HepG2 (cell line): ENCODE measurements at regions not wholly inside any gene's neighbourhood (a gene's known extent, or its start where the extent isn't known, plus 50 kb on each side); places are given as distances from the start of the nearest gene placed in this dataset.

ENCODE experiments used
- DPF2 ChIP-seq: sonication (generic); formaldehyde crosslinking; IDR thresholded peaks from 2 replicates; pipeline ENCODE4 v1.4.0; 2020; ENCODE audit warnings: mild to moderate bottlenecking, low read depth, missing genetic modification reagents, borderline replicate concordance
- POLR2A ChIP-seq, 2 experiments: IDR thresholded peaks; 2 replicates each; pipeline ENCODE4 v1.6.1; 2011; ENCODE audit warnings: low read depth in 2 of 2, low read length in 2 of 2, mild to moderate bottlenecking in 1 of 2, moderate library complexity in 1 of 2; ENCODE audit not compliant: insufficient read depth in 1 of 2
- SMAD3 ChIP-seq: sonication (generic); formaldehyde crosslinking; IDR thresholded peaks from 2 replicates; pipeline ENCODE4 v1.4.0; 2020; ENCODE audit warnings: missing genetic modification reagents
- ZFX ChIP-seq: sonication (generic); formaldehyde crosslinking; IDR thresholded peaks from 2 replicates; pipeline ENCODE4 v1.4.0; 2020; ENCODE audit warnings: mild to moderate bottlenecking, low read depth, missing genetic modification reagents, moderate library complexity
- ZFY ChIP-seq: sonication (generic); formaldehyde crosslinking; IDR thresholded peaks from 2 replicates; pipeline ENCODE4 v1.4.0; 2020; ENCODE audit warnings: missing genetic modification reagents
- ZNF264 ChIP-seq: sonication (generic); formaldehyde crosslinking; IDR thresholded peaks from 2 replicates; pipeline ENCODE4 v1.4.0; 2020; ENCODE audit warnings: missing genetic modification reagents
- ZNF292 ChIP-seq: sonication (generic); formaldehyde crosslinking; IDR thresholded peaks from 2 replicates; pipeline ENCODE4 v1.8.1; 2022; ENCODE audit warnings: mild to moderate bottlenecking, low read depth, missing genetic modification reagents, borderline replicate concordance
- ZNF766 ChIP-seq: sonication (generic); formaldehyde crosslinking; IDR thresholded peaks from 2 replicates; pipeline ENCODE4 v1.5.0; 2020; ENCODE audit warnings: missing genetic modification reagents, borderline replicate concordance
- TF ChIP-seq, protein P1 (sequence below): sonication (generic); formaldehyde crosslinking; IDR thresholded peaks from 2 replicates; pipeline ENCODE4 v1.4.0; 2020; ENCODE audit warnings: missing genetic modification reagents

DNA sequence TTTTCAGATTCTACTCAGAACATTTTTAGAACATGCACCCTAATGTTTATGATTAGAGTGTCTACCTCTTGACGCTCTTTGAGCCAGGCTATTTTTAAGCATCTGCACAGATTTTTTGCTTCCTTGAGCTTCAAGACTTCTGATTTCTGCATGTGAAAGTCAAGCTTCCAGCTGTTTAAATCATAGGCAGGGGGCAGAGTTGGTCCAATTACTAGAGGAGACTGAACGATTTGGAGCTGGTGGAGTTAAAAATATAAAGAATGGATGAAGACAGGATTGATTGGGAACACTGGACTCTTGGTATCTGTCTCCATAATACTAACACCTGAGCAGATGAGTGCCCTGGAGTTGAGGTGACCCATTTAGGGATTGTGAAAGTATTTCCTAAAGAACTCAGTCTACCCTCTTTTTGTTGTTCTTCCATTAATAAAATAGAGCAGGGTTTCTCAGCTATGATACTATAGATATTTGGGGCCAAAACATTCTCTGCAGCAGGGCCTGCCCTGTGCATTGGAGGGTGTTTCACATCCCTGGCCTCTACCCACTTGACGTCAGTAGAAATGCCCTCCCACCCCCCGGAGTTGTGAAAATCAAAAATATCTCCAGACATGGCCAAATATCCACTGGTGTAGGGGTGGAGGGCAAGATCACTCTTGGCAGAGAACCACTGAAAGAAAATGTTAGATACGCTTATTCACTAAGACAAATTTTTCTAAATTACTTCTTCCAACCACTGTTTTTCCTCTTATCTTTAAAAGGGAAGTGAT, 160.1 kb downstream of the COG6 start:
- TF ChIP-seq ZNF264 (CRISPR knock-in tag) (no peak), POLR2A (IDR thresholded peaks at IDR 0.05; ENCODE audit: insufficient read depth in 1 of 2, low read depth in 2 of 2, low read length in 2 of 2) (no peak), DPF2 (CRISPR knock-in tag) (no peak), SMAD3 (no peak), ZFY (CRISPR knock-in tag) (no peak), ZNF292 (CRISPR knock-in tag) (no peak), ZNF766 (CRISPR knock-in tag) (no peak), ZFX (no peak)
- TF ChIP-seq, protein P1, sequence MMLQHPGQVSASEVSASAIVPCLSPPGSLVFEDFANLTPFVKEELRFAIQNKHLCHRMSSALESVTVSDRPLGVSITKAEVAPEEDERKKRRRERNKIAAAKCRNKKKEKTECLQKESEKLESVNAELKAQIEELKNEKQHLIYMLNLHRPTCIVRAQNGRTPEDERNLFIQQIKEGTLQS = no peak
